ENCODE measurements at regions not wholly inside any gene's neighbourhood (a gene's known extent, or its start where the extent isn't known, plus 50 kb on each side); places are given as distances from the start of the nearest gene placed in this dataset.

GRCh38 chr7:110007320-110008063 is 1083.4 kb upstream of the LRRN3 start:
- no peak for DNase-seq (ENCODE audit: low spot score)

- no peak for DNase-seq (ENCODE audit: low spot score)
Measured at GRCh38 chr7:110010359-110010758, 1080.6 kb upstream of the LRRN3 start.

- DNase-seq (ENCODE audit: low spot score): no peak
Measured at GRCh38 chr7:110017405-110017804, 1073.5 kb upstream of the LRRN3 start.

GRCh38 chr7:110027385-110027784 is 1063.5 kb upstream of the LRRN3 start:
- DNase-seq (ENCODE audit: low spot score): no peak

GRCh38 chr7:110043519-110043918 is 1047.4 kb upstream of the LRRN3 start:
- no peak for DNase-seq (ENCODE audit: low spot score)

- DNase-seq (ENCODE audit: low spot score): no peak
Measured at GRCh38 chr7:110050785-110051184, 1040.1 kb upstream of the LRRN3 start.

- no peak for DNase-seq (ENCODE audit: low spot score)
Measured at GRCh38 chr7:110051372-110051771, 1039.6 kb upstream of the LRRN3 start.

GRCh38 chr7:110056331-110056730 is 1034.6 kb upstream of the LRRN3 start:
- DNase-seq (ENCODE audit: low spot score): no peak

- DNase-seq (ENCODE audit: low spot score): no peak
Measured at GRCh38 chr7:110058401-110058800, 1032.5 kb upstream of the LRRN3 start.

- no peak for DNase-seq (ENCODE audit: low spot score)
Measured at GRCh38 chr7:110061387-110061786, 1029.5 kb upstream of the LRRN3 start.

GRCh38 chr7:110065121-110065520 is 1025.8 kb upstream of the LRRN3 start:
- no peak for DNase-seq (ENCODE audit: low spot score)

GRCh38 chr7:110066843-110067242 is 1024.1 kb upstream of the LRRN3 start:
- DNase-seq (ENCODE audit: low spot score): no peak

GRCh38 chr7:110071192-110071591 is 1019.7 kb upstream of the LRRN3 start:
- DNase-seq (ENCODE audit: low spot score): no peak

GRCh38 chr7:110075450-110075849 is 1015.5 kb upstream of the LRRN3 start:
- DNase-seq (ENCODE audit: low spot score): no peak

- no peak for DNase-seq (ENCODE audit: low spot score)
Measured at GRCh38 chr7:110076194-110076593, 1014.7 kb upstream of the LRRN3 start.

- no peak for DNase-seq (ENCODE audit: low spot score)
Measured at GRCh38 chr7:110084181-110084807, 1006.6 kb upstream of the LRRN3 start.

- no peak for DNase-seq (ENCODE audit: low spot score)
Measured at GRCh38 chr7:110090110-110090820, 1000.7 kb upstream of the LRRN3 start.

- no peak for DNase-seq (ENCODE audit: low spot score)
Measured at GRCh38 chr7:110095372-110096052, 995.4 kb upstream of the LRRN3 start.

GRCh38 chr7:110104243-110104642 is 986.7 kb upstream of the LRRN3 start:
- no peak for DNase-seq (ENCODE audit: low spot score)

- DNase-seq (ENCODE audit: low spot score): no peak
Measured at GRCh38 chr7:110105307-110105706, 985.6 kb upstream of the LRRN3 start.

- no peak for DNase-seq (ENCODE audit: low spot score)
Measured at GRCh38 chr7:110105840-110106239, 985.1 kb upstream of the LRRN3 start.

- no peak for DNase-seq (ENCODE audit: low spot score)
Measured at GRCh38 chr7:110119883-110120581, 970.9 kb upstream of the LRRN3 start.
